ENCODE measurements at regions not wholly inside any gene's neighbourhood (a gene's known extent, or its start where the extent isn't known, plus 50 kb on each side); places are given as distances from the start of the nearest gene placed in this dataset.

DNA sequence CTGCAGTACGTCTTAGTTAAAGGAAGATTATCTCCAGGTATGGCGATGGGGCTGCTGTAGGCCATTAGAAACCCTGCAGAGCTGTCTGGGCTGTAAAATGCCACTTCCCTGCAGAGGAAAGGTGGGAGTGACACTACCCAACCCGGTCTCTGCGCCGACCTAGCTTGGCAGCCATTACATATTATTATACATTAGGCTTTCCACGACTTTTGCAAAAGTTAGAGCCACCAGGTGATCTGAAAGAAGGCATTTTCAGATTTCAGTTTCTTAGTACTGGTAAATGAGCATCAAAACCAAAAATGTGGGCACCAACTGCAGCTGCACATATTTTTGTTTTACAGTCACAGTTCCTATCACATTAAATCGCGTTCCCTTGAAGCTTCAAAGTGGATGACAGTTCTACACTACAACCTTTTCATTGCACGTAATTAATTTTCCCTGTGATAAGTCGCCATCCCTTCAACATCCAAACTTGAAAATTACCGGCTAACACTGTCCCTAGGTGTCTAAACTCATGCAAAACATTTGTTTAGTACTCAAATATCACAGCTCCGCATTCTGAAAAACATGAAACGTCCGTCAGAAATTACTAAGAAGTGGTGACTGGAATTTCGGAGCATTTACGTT is 81.4 kb upstream of the CHD2 start:
- TF ChIP-seq, protein P1, sequence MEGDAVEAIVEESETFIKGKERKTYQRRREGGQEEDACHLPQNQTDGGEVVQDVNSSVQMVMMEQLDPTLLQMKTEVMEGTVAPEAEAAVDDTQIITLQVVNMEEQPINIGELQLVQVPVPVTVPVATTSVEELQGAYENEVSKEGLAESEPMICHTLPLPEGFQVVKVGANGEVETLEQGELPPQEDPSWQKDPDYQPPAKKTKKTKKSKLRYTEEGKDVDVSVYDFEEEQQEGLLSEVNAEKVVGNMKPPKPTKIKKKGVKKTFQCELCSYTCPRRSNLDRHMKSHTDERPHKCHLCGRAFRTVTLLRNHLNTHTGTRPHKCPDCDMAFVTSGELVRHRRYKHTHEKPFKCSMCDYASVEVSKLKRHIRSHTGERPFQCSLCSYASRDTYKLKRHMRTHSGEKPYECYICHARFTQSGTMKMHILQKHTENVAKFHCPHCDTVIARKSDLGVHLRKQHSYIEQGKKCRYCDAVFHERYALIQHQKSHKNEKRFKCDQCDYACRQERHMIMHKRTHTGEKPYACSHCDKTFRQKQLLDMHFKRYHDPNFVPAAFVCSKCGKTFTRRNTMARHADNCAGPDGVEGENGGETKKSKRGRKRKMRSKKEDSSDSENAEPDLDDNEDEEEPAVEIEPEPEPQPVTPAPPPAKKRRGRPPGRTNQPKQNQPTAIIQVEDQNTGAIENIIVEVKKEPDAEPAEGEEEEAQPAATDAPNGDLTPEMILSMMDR (IDR thresholded peaks at IDR 0.05), result no peak
- no peak for TF ChIP-seq ZFX (IDR thresholded peaks at IDR 0.05; ENCODE audit: borderline replicate concordance)

Data from 22Rv1 (cell line).